MM.1S (cell line): ENCODE measurements at regions not wholly inside any gene's neighbourhood (a gene's known extent, or its start where the extent isn't known, plus 50 kb on each side); places are given as distances from the start of the nearest gene placed in this dataset.

ENCODE experiments used
- EZH2 ChIP-seq: fragments of 300-600 bp; sonication (generic); optimal IDR thresholded peaks from 2 replicates; pipeline ENCODE3; 2017; ENCODE audit warnings: low read depth, mild to moderate bottlenecking, antibody characterized with exemption, low read length, mixed read lengths
- TF ChIP-seq, protein P1 (sequence below): fragments of 300-600 bp; sonication (generic); IDR thresholded peaks from 2 replicates; pipeline ENCODE4 v1.5.1; 2016; ENCODE audit warnings: antibody characterized with exemption, low read length, mixed read lengths

DNA sequence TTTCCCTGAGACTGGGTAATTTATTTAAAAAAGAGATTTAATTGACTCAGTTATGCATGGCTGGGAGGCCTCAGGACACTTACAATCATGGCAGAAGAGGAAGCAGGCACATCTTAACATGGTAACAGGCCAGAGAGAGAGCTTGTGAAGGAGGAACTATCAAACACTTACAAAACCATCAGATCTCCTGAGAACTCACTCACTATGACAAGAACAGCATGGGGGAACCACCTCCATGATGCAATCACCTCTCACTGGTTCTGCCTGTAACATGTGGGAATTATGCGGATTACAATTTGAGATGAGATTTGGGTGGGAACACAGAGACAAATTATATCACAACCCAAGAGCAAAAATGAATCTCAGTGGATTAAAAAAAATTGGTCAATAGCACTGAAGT is 416.0 kb upstream of the TMCO5A start:
- no peak for TF ChIP-seq EZH2
- TF ChIP-seq, protein P1, sequence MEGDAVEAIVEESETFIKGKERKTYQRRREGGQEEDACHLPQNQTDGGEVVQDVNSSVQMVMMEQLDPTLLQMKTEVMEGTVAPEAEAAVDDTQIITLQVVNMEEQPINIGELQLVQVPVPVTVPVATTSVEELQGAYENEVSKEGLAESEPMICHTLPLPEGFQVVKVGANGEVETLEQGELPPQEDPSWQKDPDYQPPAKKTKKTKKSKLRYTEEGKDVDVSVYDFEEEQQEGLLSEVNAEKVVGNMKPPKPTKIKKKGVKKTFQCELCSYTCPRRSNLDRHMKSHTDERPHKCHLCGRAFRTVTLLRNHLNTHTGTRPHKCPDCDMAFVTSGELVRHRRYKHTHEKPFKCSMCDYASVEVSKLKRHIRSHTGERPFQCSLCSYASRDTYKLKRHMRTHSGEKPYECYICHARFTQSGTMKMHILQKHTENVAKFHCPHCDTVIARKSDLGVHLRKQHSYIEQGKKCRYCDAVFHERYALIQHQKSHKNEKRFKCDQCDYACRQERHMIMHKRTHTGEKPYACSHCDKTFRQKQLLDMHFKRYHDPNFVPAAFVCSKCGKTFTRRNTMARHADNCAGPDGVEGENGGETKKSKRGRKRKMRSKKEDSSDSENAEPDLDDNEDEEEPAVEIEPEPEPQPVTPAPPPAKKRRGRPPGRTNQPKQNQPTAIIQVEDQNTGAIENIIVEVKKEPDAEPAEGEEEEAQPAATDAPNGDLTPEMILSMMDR = no peak
